ENCODE measurements at regions not wholly inside any gene's neighbourhood (a gene's known extent, or its start where the extent isn't known, plus 50 kb on each side); places are given as distances from the start of the nearest gene placed in this dataset.

DNA sequence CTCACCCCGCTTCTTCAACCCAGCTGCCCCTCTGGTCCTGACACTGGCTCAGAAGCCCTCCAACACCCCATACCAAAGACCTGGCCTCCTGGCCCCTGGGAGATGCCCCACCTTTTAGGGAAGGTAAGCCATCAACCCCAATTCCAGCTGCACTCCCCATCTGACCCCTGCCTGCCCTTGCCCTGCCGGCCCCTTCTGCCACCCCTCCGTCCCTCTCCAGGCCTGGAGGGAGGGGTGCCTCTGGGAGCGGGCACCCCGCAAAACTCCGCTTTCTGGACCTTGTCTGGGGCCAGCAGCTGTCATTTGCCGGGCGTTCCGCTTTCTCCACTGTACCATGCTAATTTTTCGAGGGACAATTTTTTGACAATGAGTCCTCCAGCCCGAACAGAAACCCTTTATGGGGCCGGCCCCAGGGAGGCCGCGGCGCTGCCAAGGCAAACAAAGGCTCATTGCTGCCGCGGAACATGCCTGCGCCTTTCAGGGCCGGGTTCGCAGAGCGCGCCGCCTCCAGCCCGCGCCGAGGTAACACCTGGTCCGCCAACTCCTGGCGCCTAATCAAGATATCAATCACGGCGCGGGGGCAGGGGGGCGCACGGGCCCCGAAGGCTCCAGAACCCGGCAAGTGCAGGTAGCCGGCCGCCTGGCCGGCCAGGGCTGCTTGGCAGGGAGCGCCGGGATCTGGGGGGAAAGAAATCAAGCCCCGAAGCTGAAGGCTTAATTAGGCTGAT lies 96.0 kb downstream of the INHBB start:
- peak; percentile 24 for DNase-seq (ENCODE audit: low read depth)
- FAIRE-seq = no peak
- Histone ChIP-seq H3K4me1 (ENCODE audit: insufficient read depth, low read length) (peaks cover 12% of the 10 kb centered on the region), H3K9ac (ENCODE audit: low read length) (no peak overlapping the region), H3K79me2 (ENCODE audit: insufficient read depth, low read length) (no peaks in the 10 kb centered on the region), H2AFZ (ENCODE audit: low read depth, low read length) (peak overlapping the region; percentile 24), H3K9me3 (ENCODE audit: insufficient read depth, low read depth, low read length) (no peaks in the 10 kb centered on the region), H3K27ac (ENCODE audit: low read depth, low read length) (no peak overlapping the region), H3K36me3 (ENCODE audit: insufficient read depth, low read length) (no peaks in the 10 kb centered on the region), H4K20me1 (ENCODE audit: insufficient read depth, low read length) (peaks cover 3% of the 10 kb centered on the region), H3K4me2 (ENCODE audit: low read length) (peak overlapping the region; percentile 85), H3K27me3 (ENCODE audit: insufficient read depth, low read length) (peaks cover 26% of the 10 kb centered on the region), H3K4me3 (ENCODE audit: insufficient read depth, low read depth, low read length) (peak overlapping the region; percentile 50)
- H3K4me1 Mint-ChIP-seq (ENCODE audit: low read depth, unreplicated experiment) = no peaks in the 10 kb centered on the region
- peaks cover 76% of the 10 kb centered on the region for H3K27me3 Mint-ChIP-seq (ENCODE audit: low read depth, unreplicated experiment)
- no peak for TF ChIP-seq EZH2 (IDR thresholded peaks at IDR 0.05; ENCODE audit: insufficient read depth, low read length)
- TF ChIP-seq, protein P1, sequence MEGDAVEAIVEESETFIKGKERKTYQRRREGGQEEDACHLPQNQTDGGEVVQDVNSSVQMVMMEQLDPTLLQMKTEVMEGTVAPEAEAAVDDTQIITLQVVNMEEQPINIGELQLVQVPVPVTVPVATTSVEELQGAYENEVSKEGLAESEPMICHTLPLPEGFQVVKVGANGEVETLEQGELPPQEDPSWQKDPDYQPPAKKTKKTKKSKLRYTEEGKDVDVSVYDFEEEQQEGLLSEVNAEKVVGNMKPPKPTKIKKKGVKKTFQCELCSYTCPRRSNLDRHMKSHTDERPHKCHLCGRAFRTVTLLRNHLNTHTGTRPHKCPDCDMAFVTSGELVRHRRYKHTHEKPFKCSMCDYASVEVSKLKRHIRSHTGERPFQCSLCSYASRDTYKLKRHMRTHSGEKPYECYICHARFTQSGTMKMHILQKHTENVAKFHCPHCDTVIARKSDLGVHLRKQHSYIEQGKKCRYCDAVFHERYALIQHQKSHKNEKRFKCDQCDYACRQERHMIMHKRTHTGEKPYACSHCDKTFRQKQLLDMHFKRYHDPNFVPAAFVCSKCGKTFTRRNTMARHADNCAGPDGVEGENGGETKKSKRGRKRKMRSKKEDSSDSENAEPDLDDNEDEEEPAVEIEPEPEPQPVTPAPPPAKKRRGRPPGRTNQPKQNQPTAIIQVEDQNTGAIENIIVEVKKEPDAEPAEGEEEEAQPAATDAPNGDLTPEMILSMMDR (IDR thresholded peaks at IDR 0.05; ENCODE audit: insufficient read depth, low read depth, low read length) = no peak
- H3K9me3 Mint-ChIP-seq (ENCODE audit: unreplicated experiment) = peaks cover 1% of the 10 kb centered on the region
- peak overlapping the region; percentile 75 for H3K4me3 Mint-ChIP-seq (ENCODE audit: unreplicated experiment)
- peaks cover 3% of the 10 kb centered on the region for H3K36me3 Mint-ChIP-seq (ENCODE audit: low read depth, unreplicated experiment)
- H3K27ac Mint-ChIP-seq (ENCODE audit: unreplicated experiment) = no peak overlapping the region

DNA sequence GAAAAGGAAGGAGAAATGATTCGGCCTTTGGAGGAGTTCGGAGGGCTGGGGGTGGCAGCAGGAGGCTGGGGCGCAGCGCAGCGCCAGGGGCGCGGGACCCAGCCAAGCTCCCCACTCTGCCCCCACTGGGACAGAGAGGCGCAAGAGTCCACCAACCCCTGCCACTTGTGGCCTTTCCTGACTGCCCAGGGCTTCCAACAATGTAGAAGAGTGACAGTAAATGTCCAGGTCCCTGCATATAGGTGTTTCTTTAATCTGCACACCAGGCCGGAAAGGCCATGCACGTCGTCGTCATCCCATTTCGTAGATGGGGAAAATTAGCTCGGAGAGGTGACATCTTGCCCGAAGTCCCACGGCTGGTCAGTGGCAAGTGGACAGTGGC lies 96.6 kb downstream of the INHBB start:
- no peak for FAIRE-seq
- Mint-ChIP-seq H3K27ac (ENCODE audit: unreplicated experiment) (no peak overlapping the region), H3K4me3 (ENCODE audit: unreplicated experiment) (peak overlapping the region; percentile 75), H3K9me3 (ENCODE audit: unreplicated experiment) (peaks cover 1% of the 10 kb centered on the region), H3K27me3 (ENCODE audit: low read depth, unreplicated experiment) (peaks cover 78% of the 10 kb centered on the region), H3K36me3 (ENCODE audit: low read depth, unreplicated experiment) (peaks cover 3% of the 10 kb centered on the region), H3K4me1 (ENCODE audit: low read depth, unreplicated experiment) (no peaks in the 10 kb centered on the region)
- H2AFZ ChIP-seq (ENCODE audit: low read depth, low read length) = peak overlapping the region; percentile 24
- no peak for DNase-seq (ENCODE audit: low read depth)
- H4K20me1 ChIP-seq (ENCODE audit: insufficient read depth, low read length) = peaks cover 3% of the 10 kb centered on the region
- H3K36me3 ChIP-seq (ENCODE audit: insufficient read depth, low read length) = no peaks in the 10 kb centered on the region
- peaks cover 12% of the 10 kb centered on the region for H3K4me1 ChIP-seq (ENCODE audit: insufficient read depth, low read length)
- H3K9ac ChIP-seq (ENCODE audit: low read length) = no peak overlapping the region
- H3K27ac ChIP-seq (ENCODE audit: low read depth, low read length) = no peak overlapping the region
- peak overlapping the region; percentile 85 for H3K4me2 ChIP-seq (ENCODE audit: low read length)
- H3K79me2 ChIP-seq (ENCODE audit: insufficient read depth, low read length) = no peaks in the 10 kb centered on the region
- H3K4me3 ChIP-seq (ENCODE audit: insufficient read depth, low read depth, low read length) = peak overlapping the region; percentile 50
- peak; percentile 44 for TF ChIP-seq EZH2 (IDR thresholded peaks at IDR 0.05; ENCODE audit: insufficient read depth, low read length)
- TF ChIP-seq, protein P1 (IDR thresholded peaks at IDR 0.05; ENCODE audit: insufficient read depth, low read depth, low read length) = no peak
- no peaks in the 10 kb centered on the region for H3K9me3 ChIP-seq (ENCODE audit: insufficient read depth, low read depth, low read length)
- peaks cover 26% of the 10 kb centered on the region for H3K27me3 ChIP-seq (ENCODE audit: insufficient read depth, low read length)

DNA sequence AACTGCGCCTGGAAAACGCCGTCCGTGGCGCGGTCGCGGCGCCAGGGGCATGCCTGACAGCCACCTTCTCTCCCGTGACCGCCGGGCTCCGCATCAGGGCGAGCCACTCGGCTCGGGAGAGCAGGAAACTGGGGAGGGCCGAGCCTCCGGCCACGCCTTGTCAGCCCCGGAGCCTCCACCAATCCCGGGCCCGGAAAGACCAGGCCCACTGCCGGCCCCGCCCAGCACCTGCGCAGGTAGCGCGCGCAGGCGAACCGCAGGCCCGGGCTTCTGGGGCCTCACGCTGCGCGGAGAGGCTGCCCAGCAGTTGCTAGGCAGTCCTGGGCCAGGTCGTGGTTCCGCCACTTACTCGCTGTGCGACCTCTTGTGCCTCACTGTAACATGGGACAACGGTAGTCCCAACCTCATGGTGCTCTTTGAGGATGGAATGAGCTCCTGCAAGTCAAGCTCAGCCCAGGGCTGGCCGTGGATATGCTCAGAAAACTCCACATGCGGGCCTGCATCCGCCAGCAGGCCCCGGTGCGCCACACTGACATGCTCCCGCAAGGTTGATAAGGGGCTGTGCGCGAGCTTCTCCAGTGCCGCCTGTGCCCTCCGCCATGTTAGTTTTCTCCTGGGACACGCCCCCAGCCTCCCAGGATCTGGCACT lies 97.1 kb downstream of the INHBB start:
- H2AFZ ChIP-seq (ENCODE audit: low read depth, low read length) = peak overlapping the region; percentile 24
- H3K27me3 Mint-ChIP-seq (ENCODE audit: low read depth, unreplicated experiment) = peaks cover 80% of the 10 kb centered on the region
- H3K4me3 Mint-ChIP-seq (ENCODE audit: unreplicated experiment) = peak overlapping the region; percentile 75
- H3K36me3 Mint-ChIP-seq (ENCODE audit: low read depth, unreplicated experiment) = peaks cover 3% of the 10 kb centered on the region
- peaks cover 12% of the 10 kb centered on the region for H3K4me1 ChIP-seq (ENCODE audit: insufficient read depth, low read length)
- peak overlapping the region; percentile 66 for H3K27ac Mint-ChIP-seq (ENCODE audit: unreplicated experiment)
- FAIRE-seq (no peak), DNase-seq (ENCODE audit: low read depth) (no peak)
- no peak overlapping the region for H3K27ac ChIP-seq (ENCODE audit: low read depth, low read length)
- H3K4me3 ChIP-seq (ENCODE audit: insufficient read depth, low read depth, low read length) = no peak overlapping the region
- H3K4me2 ChIP-seq (ENCODE audit: low read length) = peak overlapping the region; percentile 85
- no peaks in the 10 kb centered on the region for H3K4me1 Mint-ChIP-seq (ENCODE audit: low read depth, unreplicated experiment)
- peaks cover 3% of the 10 kb centered on the region for H4K20me1 ChIP-seq (ENCODE audit: insufficient read depth, low read length)
- H3K9me3 Mint-ChIP-seq (ENCODE audit: unreplicated experiment) = peaks cover 1% of the 10 kb centered on the region
- no peaks in the 10 kb centered on the region for H3K9me3 ChIP-seq (ENCODE audit: insufficient read depth, low read depth, low read length)
- no peak overlapping the region for H3K9ac ChIP-seq (ENCODE audit: low read length)
- no peaks in the 10 kb centered on the region for H3K79me2 ChIP-seq (ENCODE audit: insufficient read depth, low read length)
- no peaks in the 10 kb centered on the region for H3K36me3 ChIP-seq (ENCODE audit: insufficient read depth, low read length)
- TF ChIP-seq, protein P1 (IDR thresholded peaks at IDR 0.05; ENCODE audit: insufficient read depth, low read depth, low read length) = no peak
- peak; percentile 26 for TF ChIP-seq EZH2 (IDR thresholded peaks at IDR 0.05; ENCODE audit: insufficient read depth, low read length)
- peaks cover 26% of the 10 kb centered on the region for H3K27me3 ChIP-seq (ENCODE audit: insufficient read depth, low read length)

Measured in astrocyte (in vitro differentiated cells and primary cell).